ENCODE measurements at regions not wholly inside any gene's neighbourhood (a gene's known extent, or its start where the extent isn't known, plus 50 kb on each side); places are given as distances from the start of the nearest gene placed in this dataset.

- Histone ChIP-seq H3K27ac (no peak overlapping the region), H3K4me3 (no peak overlapping the region), H3K27me3 (peaks cover 18% of the 10 kb centered on the region), H3K4me1 (peaks cover 0 to 20% (median 3%) of the 10 kb centered on the region in 3 donors), H3K9me3 (no peaks in the 10 kb centered on the region), H3K36me3 (no peaks in the 10 kb centered on the region)
- 83 to 92% methylated on average over 3 to 5 of the region's 5 CpGs for WGBS, 2 donors (ENCODE audit: low coverage in 1 of 2)
- ATAC-seq, result no peak
- no peak for TF ChIP-seq POLR2A (IDR thresholded peaks at IDR 0.05)
- TF ChIP-seq, protein P1, sequence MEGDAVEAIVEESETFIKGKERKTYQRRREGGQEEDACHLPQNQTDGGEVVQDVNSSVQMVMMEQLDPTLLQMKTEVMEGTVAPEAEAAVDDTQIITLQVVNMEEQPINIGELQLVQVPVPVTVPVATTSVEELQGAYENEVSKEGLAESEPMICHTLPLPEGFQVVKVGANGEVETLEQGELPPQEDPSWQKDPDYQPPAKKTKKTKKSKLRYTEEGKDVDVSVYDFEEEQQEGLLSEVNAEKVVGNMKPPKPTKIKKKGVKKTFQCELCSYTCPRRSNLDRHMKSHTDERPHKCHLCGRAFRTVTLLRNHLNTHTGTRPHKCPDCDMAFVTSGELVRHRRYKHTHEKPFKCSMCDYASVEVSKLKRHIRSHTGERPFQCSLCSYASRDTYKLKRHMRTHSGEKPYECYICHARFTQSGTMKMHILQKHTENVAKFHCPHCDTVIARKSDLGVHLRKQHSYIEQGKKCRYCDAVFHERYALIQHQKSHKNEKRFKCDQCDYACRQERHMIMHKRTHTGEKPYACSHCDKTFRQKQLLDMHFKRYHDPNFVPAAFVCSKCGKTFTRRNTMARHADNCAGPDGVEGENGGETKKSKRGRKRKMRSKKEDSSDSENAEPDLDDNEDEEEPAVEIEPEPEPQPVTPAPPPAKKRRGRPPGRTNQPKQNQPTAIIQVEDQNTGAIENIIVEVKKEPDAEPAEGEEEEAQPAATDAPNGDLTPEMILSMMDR (IDR thresholded peaks at IDR 0.05), result no peak
- no peak for TF ChIP-seq POLR2AphosphoS5 (IDR thresholded peaks at IDR 0.05)
- no peak for TF ChIP-seq EP300 (IDR thresholded peaks at IDR 0.05)
These were observed 189.1 kb downstream of the SHQ1 start for GRCh38 chr3:72659188-72659587.

DNA sequence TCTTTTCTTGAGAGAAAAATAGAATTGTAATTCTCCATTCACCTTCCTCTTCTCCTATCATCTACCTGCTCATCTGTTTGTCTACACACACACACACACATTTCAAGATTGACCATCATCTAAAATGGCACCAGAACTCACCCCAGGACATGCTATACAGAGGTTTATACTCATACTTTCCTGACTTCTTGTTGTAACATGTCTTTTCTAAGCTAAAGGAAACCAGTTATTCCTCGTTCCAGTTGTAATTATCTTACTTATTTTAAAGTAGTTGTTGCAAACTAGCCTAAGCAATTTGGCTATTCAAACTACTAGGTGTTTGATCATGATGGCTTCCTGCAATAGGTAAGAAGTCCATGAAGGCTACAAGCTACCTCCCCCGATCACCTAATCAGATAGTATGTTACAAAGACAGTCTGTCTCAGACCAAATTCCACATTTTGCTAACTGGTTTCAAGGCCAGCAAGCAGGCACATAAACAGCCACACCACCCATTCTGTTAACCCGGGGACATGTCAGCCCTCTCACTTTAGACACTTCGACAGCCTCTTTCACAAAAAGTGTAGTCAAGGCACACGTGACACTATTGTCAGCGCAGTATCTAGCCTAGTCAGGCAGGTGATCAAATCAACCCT, 189.7 kb downstream of the SHQ1 start:
- 87 to 98% methylated on average over 4 to 6 of the region's 6 CpGs for WGBS, 2 donors (ENCODE audit: low coverage in 1 of 2)
- TF ChIP-seq POLR2A (IDR thresholded peaks at IDR 0.05), result no peak
- TF ChIP-seq, protein P1 (IDR thresholded peaks at IDR 0.05), result no peak
- no peak for TF ChIP-seq POLR2AphosphoS5 (IDR thresholded peaks at IDR 0.05)
- no peak for TF ChIP-seq EP300 (IDR thresholded peaks at IDR 0.05)
- ATAC-seq, result no peak

GRCh38 chr3:72657666-72658065, 190.6 kb downstream of the SHQ1 start:
- 88% methylated on average over 3 of the region's 4 CpGs; no CpG with 5 or more reads in 1 of the 2 donors for WGBS, 2 donors (ENCODE audit: low coverage in 1 of 2)
- no peaks in the 10 kb centered on the region for H3K36me3 ChIP-seq
- H3K9me3 ChIP-seq, result no peaks in the 10 kb centered on the region
- H3K4me1 ChIP-seq, result peaks cover 0 to 20% (median 3%) of the 10 kb centered on the region in 3 donors
- H3K27me3 ChIP-seq, result peaks cover 18% of the 10 kb centered on the region
- TF ChIP-seq, protein P1 (IDR thresholded peaks at IDR 0.05), result no peak
- TF ChIP-seq POLR2AphosphoS5 (IDR thresholded peaks at IDR 0.05), result no peak
- TF ChIP-seq EP300 (IDR thresholded peaks at IDR 0.05), result no peak
- no peak for TF ChIP-seq POLR2A (IDR thresholded peaks at IDR 0.05)
- no peak for ATAC-seq
- no peak overlapping the region for H3K27ac ChIP-seq
- H3K4me3 ChIP-seq, result no peak overlapping the region

More for the DNA sequence above, 189.7 kb downstream of the SHQ1 start:
- no peaks in the 10 kb centered on the region for H3K36me3 ChIP-seq
- H3K27me3 ChIP-seq, result peaks cover 18% of the 10 kb centered on the region
- H3K9me3 ChIP-seq, result no peaks in the 10 kb centered on the region
- H3K4me3 ChIP-seq, result no peak overlapping the region
- peaks cover 0 to 20% (median 3%) of the 10 kb centered on the region in 3 donors for H3K4me1 ChIP-seq
- no peak overlapping the region for H3K27ac ChIP-seq

GRCh38 chr3:72655723-72656122, 192.5 kb downstream of the SHQ1 start:
- H3K27ac ChIP-seq, result no peak overlapping the region
- no peak for ATAC-seq
- H3K9me3 ChIP-seq, result no peaks in the 10 kb centered on the region
- no peak for TF ChIP-seq POLR2AphosphoS5 (IDR thresholded peaks at IDR 0.05)
- TF ChIP-seq POLR2A (IDR thresholded peaks at IDR 0.05), result no peak
- no peak for TF ChIP-seq EP300 (IDR thresholded peaks at IDR 0.05)
- TF ChIP-seq, protein P1 (IDR thresholded peaks at IDR 0.05), result no peak
- H3K36me3 ChIP-seq, result no peaks in the 10 kb centered on the region
- peaks cover 0 to 11% (median 3%) of the 10 kb centered on the region in 3 donors for H3K4me1 ChIP-seq
- WGBS, 2 donors (ENCODE audit: low coverage in 1 of 2), result 70% methylated on average over 6 of the region's 6 CpGs; no CpG with 5 or more reads in 1 of the 2 donors
- H3K27me3 ChIP-seq, result peaks cover 18% of the 10 kb centered on the region
- no peak overlapping the region for H3K4me3 ChIP-seq

DNA sequence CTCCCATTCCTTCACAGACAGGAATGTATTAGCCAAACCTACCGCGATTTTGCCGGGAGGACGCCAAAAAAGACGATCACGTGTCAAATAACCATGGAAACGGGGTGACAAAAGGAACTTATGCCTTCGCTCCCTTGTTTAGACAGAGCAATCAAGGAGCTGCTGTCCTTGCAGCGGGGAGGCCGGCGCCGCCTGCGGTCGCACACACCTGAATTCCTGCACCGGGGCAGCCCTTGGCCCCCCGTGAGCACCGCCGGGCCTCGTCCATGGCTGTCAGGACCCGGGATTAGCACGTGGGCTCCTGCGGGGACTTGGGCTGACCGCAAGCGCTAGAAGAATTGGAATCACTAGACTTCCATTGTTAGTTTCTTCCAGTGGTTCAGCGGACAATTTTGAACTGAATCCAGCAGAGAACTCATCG, 193.1 kb downstream of the SHQ1 start:
- 14 to 26% methylated on average over 2 to 9 of the region's 26 CpGs for WGBS, 2 donors (ENCODE audit: low coverage in 1 of 2)
- Histone ChIP-seq H3K27me3 (peaks cover 18% of the 10 kb centered on the region), H3K9me3 (no peaks in the 10 kb centered on the region), H3K27ac (no peak overlapping the region), H3K4me1 (peaks cover 0 to 6% (median 0%) of the 10 kb centered on the region in 3 donors), H3K4me3 (peak overlapping the region in 1 of 2 donors; percentile 27), H3K36me3 (no peaks in the 10 kb centered on the region)
- TF ChIP-seq POLR2AphosphoS5 (IDR thresholded peaks at IDR 0.05) (no peak), EP300 (IDR thresholded peaks at IDR 0.05) (no peak), POLR2A (IDR thresholded peaks at IDR 0.05) (no peak)
- TF ChIP-seq, protein P1 (IDR thresholded peaks at IDR 0.05), result no peak
- ATAC-seq, result no peak

Measured in gastroesophageal sphincter (tissue), 4 donors.